Neural progenitor cell (in vitro differentiated cells): ENCODE measurements at regions not wholly inside any gene's neighbourhood (a gene's known extent, or its start where the extent isn't known, plus 50 kb on each side); places are given as distances from the start of the nearest gene placed in this dataset.
A peak's percentile ranks its signal among the peaks of the same experiment; 100 is the strongest.

Experiments
- DNase-seq: peaks from one replicate; pipeline ENCODE4 v3.0.0-alpha.2; 2016; ENCODE audit warnings: low spot score
- H2AFZ ChIP-seq: fragments of 200-600 bp; sonication (generic); replicated peaks from 2 replicates; pipeline ENCODE4 v1.6.1; 2016; ENCODE audit warnings: antibody characterized with exemption
- H3F3A ChIP-seq: fragments of 200-600 bp; sonication (generic); 2 replicates; pipeline ENCODE4 v1.6.1; 2016; ENCODE audit warnings: antibody characterized with exemption, low read depth
- H3K27ac ChIP-seq: fragments of 200-600 bp; sonication (generic); 2 replicates; pipeline ENCODE4 v1.5.1; 2016; ENCODE audit warnings: mild to moderate bottlenecking
- H3K27me3 ChIP-seq: fragments of 200-600 bp; sonication (generic); 2 replicates; pipeline ENCODE4 v1.6.1; 2016; ENCODE audit warnings: mild to moderate bottlenecking, moderate library complexity
- H3K36me3 ChIP-seq: fragments of 200-600 bp; sonication (generic); 2 replicates; pipeline ENCODE4 v1.5.1; 2016
- H3K4me1 ChIP-seq: fragments of 200-600 bp; sonication (generic); 2 replicates; pipeline ENCODE4 v1.6.1; 2016; ENCODE audit warnings: mixed run types
- H3K4me2 ChIP-seq: fragments of 200-600 bp; sonication (generic); 2 replicates; pipeline ENCODE4 v1.6.1; 2016
- H3K4me3 ChIP-seq: fragments of 200-600 bp; sonication (generic); 2 replicates; pipeline ENCODE4 v1.5.1; 2016
- H3K79me2 ChIP-seq: fragments of 200-600 bp; sonication (generic); 2 replicates; pipeline ENCODE4 v1.6.1; 2016; ENCODE audit warnings: low read depth
- H3K9ac ChIP-seq: fragments of 200-600 bp; sonication (generic); 2 replicates; pipeline ENCODE4 v1.6.1; 2016
- H3K9me3 ChIP-seq: fragments of 200-600 bp; sonication (generic); 2 replicates; pipeline ENCODE4 v1.5.1; 2016; ENCODE audit warnings: low read depth
- H4K20me1 ChIP-seq: fragments of 200-600 bp; sonication (generic); 2 replicates; pipeline ENCODE4 v1.6.1; 2016; ENCODE audit warnings: low read depth
- H3K27ac Mint-ChIP-seq: 3 replicates; pipeline ENCODE4 v1.8.0; 2021; ENCODE audit warnings: mixed read lengths
- H3K27me3 Mint-ChIP-seq: 2 replicates; pipeline ENCODE4 v1.8.0; 2022; ENCODE audit warnings: low read depth, mild to moderate bottlenecking, inconsistent platforms, moderate library complexity, mixed read lengths; ENCODE audit not compliant: insufficient read depth
- H3K36me3 Mint-ChIP-seq: 3 replicates; pipeline ENCODE4 v1.8.0; 2021; ENCODE audit warnings: mixed read lengths
- H3K4me1 Mint-ChIP-seq: 3 replicates; pipeline ENCODE4 v1.8.0; 2021; ENCODE audit warnings: mixed read lengths
- H3K4me3 Mint-ChIP-seq: 3 replicates; pipeline ENCODE4 v1.8.0; 2021; ENCODE audit warnings: mild to moderate bottlenecking, moderate library complexity, mixed read lengths
- H3K9me3 Mint-ChIP-seq: 3 replicates; pipeline ENCODE4 v1.8.0; 2020; ENCODE audit warnings: mixed read lengths
- CTCF ChIP-seq: fragments of 200-600 bp; sonication (generic); IDR thresholded peaks from 2 replicates; pipeline ENCODE4 v1.5.1; 2017; ENCODE audit warnings: antibody characterized with exemption, mild to moderate bottlenecking
- EZH2 ChIP-seq: fragments of 200-600 bp; sonication (generic); IDR thresholded peaks from 2 replicates; pipeline ENCODE4 v1.6.1; 2017; ENCODE audit warnings: antibody characterized with exemption, mild to moderate bottlenecking, moderate library complexity
- EZH2phosphoT487 ChIP-seq: fragments of 200-600 bp; sonication (generic); IDR thresholded peaks from 2 replicates; pipeline ENCODE4 v1.6.1; 2017; ENCODE audit warnings: antibody characterized with exemption

GRCh38 chr2:163281717-163282116, 443.1 kb upstream of the KCNH7 start:
- no peak overlapping the region for H3K4me2 ChIP-seq
- H3K79me2 ChIP-seq = no peaks in the 10 kb centered on the region
- Mint-ChIP-seq H3K4me3 (no peak overlapping the region), H3K27me3 (peaks cover 3% of the 10 kb centered on the region), H3K36me3 (no peaks in the 10 kb centered on the region), H3K27ac (no peak overlapping the region), H3K4me1 (no peaks in the 10 kb centered on the region), H3K9me3 (peaks cover 10% of the 10 kb centered on the region)
- no peak overlapping the region for H3K4me3 ChIP-seq
- TF ChIP-seq CTCF (no peak), EZH2 (no peak), EZH2phosphoT487 (no peak)
- H3K9ac ChIP-seq = no peak overlapping the region
- no peaks in the 10 kb centered on the region for H3K36me3 ChIP-seq
- no peaks in the 10 kb centered on the region for H3K27me3 ChIP-seq
- no peaks in the 10 kb centered on the region for H3F3A ChIP-seq
- DNase-seq = no peak
- no peaks in the 10 kb centered on the region for H4K20me1 ChIP-seq
- H3K4me1 ChIP-seq = no peaks in the 10 kb centered on the region
- H3K27ac ChIP-seq = no peak overlapping the region
- peaks cover 3% of the 10 kb centered on the region for H3K9me3 ChIP-seq
- H2AFZ ChIP-seq = peak overlapping the region; percentile 65

GRCh38 chr2:163269374-163270021, 430.9 kb upstream of the KCNH7 start:
- no peaks in the 10 kb centered on the region for H3K79me2 ChIP-seq
- no peak for DNase-seq
- no peaks in the 10 kb centered on the region for H3K9me3 ChIP-seq
- H3K27ac Mint-ChIP-seq = no peak overlapping the region
- no peaks in the 10 kb centered on the region for H3F3A ChIP-seq
- H3K4me2 ChIP-seq = no peak overlapping the region
- no peaks in the 10 kb centered on the region for H3K27me3 Mint-ChIP-seq
- H2AFZ ChIP-seq = peak overlapping the region; percentile 22
- H3K4me3 ChIP-seq = no peak overlapping the region
- no peaks in the 10 kb centered on the region for H3K36me3 Mint-ChIP-seq
- no peaks in the 10 kb centered on the region for H3K4me1 ChIP-seq
- TF ChIP-seq CTCF (no peak), EZH2phosphoT487 (no peak), EZH2 (no peak)
- H3K27ac ChIP-seq = no peak overlapping the region
- peaks cover 14% of the 10 kb centered on the region for H3K9me3 Mint-ChIP-seq
- no peaks in the 10 kb centered on the region for H3K4me1 Mint-ChIP-seq
- H3K27me3 ChIP-seq = no peaks in the 10 kb centered on the region
- no peaks in the 10 kb centered on the region for H3K36me3 ChIP-seq
- no peaks in the 10 kb centered on the region for H4K20me1 ChIP-seq
- no peak overlapping the region for H3K4me3 Mint-ChIP-seq
- H3K9ac ChIP-seq = no peak overlapping the region

- no peak for DNase-seq
- Histone ChIP-seq H3K9me3 (no peaks in the 10 kb centered on the region), H2AFZ (no peak overlapping the region), H3K79me2 (no peaks in the 10 kb centered on the region), H3K27me3 (no peaks in the 10 kb centered on the region), H3K27ac (no peak overlapping the region), H3K36me3 (no peaks in the 10 kb centered on the region), H4K20me1 (no peaks in the 10 kb centered on the region), H3K4me1 (no peaks in the 10 kb centered on the region), H3K4me2 (no peak overlapping the region), H3K4me3 (no peak overlapping the region), H3F3A (no peaks in the 10 kb centered on the region), H3K9ac (no peak overlapping the region)
- no peak for TF ChIP-seq CTCF
- TF ChIP-seq EZH2 = no peak
- TF ChIP-seq EZH2phosphoT487 = no peak
- H3K4me1 Mint-ChIP-seq = no peaks in the 10 kb centered on the region
- H3K27ac Mint-ChIP-seq = no peak overlapping the region
- peaks cover 4% of the 10 kb centered on the region for H3K9me3 Mint-ChIP-seq
- no peak overlapping the region for H3K4me3 Mint-ChIP-seq
- H3K36me3 Mint-ChIP-seq = no peaks in the 10 kb centered on the region
- no peaks in the 10 kb centered on the region for H3K27me3 Mint-ChIP-seq
Observed at GRCh38 chr2:163266772-163267171, 428.2 kb upstream of the KCNH7 start.
